ENCODE measurements at regions not wholly inside any gene's neighbourhood (a gene's known extent, or its start where the extent isn't known, plus 50 kb on each side); places are given as distances from the start of the nearest gene placed in this dataset.
A peak's percentile ranks its signal among the peaks of the same experiment; 100 is the strongest.

DNA sequence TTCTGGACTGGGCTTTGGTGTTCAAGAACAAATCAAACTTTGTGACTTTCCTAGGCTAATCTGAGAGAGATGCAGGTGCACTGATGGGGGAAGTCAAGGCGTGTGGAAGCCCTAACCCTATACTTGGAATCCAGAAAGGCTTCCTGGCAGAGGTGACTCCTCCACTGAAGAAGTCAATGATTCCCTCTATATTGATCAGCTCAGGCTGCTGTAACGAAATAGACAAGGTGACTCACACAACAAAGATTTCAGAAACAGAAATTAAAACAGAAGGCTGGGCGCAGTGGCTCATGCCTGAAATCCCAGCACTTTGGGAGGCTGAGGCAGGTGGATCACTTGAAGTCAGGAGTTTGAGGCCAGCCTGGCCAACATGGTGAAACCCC, 69.6 kb upstream of the GGTA1 start:
- no peak for DNase-seq

DNA sequence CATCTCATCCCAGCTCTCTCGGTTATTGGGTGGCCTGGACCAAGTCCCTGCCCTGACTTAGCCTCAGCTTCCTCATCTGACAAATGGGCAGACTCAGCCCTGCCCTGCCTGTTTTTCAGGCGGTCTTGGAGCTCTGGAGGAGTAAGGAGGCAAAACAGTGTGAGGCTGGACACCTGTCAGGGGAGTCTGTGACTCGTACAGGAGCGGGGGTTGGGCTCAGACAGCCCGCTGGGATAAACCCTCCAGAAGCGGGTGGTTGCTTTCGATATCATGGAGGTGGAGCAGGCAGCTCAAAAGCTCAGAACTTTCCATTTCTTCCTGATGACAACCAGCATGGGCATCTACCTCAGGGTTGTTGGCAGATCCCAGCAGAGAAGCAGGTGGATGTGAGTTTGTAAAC, 72.9 kb upstream of the GGTA1 start:
- DNase-seq = no peak

DNA sequence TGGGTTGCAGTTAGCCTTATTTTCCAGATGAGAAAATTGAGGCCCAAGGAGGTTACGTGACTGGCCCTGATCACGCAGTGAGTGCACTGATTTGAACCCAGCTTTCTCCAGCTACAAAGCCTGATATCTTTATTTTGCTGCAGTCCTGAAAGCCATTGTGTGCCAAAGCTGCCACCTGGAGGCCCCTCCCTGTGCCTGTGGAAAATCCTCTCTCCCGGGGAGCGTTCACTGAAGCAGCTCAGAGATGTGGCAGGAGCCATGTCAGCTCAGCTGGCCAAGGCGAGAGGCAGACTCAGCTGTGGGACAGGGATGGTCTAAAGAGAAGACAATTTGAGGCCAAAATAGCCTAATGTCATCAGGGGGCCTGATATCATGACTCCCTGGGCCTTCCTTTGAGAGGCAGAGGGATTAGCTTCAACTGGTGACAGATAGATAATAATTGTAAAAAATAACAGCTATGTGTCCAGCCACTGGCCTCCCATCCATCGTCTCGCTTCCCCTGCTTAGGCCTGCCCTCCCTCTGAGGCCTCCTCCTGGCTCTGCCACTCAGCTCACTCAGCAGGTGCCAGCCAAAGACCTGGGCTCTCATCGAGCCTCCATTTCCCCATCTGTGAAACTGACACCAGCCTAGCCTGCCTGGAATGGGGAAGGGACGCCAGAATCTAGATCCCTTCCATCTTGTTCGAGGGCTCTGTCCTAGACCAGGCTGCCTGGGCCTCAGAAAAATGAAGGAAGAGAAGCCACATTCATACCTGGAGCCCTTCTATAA, 74.3 kb upstream of the GGTA1 start:
- DNase-seq = no peak

DNA sequence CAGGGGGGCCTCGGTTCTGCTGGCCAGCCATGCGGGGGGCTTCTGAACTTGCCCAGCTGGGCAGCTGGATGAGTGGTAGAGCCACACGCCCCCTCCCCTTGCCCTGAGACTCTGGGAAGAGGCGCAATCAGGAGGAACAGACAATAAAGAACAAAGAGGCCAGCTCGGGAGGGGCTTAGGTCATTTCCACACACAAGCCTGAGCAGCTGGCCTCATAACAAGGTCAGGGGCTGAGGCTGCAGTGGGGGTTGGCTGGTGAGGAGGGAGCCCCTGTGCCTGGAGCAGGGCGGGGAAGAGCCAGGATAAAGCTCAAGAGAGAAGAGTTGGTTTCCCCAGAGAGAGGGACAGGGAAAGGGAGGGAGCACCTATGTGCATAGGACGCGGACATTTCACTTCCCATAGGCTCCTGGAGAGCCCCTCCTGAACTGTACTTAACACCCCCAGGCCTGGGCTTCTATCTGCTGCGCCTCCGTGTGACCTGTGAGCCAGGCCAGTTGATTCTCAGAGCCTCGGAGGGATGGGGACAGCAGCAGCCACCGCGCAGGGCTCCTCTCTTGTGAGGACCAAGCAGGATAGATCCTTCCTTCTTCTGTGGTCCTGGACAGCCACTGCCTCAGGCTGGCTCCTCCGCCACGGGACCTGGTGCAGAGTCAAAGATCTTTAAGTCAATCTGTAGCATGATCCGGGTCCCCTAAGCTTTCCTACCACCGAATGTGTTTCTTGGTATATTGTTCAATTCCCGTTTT, 75.3 kb upstream of the GGTA1 start:
- DNase-seq = no peak

DNA sequence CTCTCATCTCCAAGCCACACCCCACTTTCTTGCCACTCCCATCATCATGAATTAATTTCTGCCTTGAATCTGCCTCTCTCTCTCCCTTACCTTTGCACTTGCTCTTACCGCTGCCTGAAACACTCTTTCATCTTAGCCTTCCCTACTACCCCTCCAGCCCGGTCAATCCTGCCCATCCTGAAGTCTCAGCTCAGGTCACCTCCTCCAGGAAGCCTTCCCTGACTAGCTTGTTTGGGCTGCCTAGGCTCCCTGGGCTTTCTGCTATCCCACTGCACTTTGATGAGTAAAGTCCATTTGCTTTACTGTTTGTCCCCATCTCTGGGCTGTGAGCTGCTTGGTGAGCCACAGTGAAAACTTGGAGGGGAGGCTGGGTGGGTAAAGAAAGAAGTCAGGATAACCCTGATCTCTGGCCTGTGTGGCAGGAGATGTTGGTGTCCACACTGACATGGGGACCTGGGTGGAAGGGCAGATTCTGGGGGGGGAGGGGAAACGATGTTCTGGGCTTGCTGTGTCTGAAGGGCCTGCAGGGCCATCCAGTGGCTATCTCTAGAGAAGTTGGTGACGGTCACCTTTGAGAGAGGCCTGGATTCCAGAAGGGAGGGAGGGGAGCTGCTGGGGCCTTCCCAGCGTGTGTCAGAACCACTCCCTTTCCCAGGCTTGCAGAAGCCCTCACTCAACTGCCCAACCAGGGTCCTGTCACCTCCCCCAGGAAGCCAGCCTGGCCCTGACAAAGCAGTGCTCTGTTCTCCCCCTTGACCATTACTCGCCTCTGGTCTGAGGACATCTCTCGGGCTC, 75.0 kb upstream of the DAB2IP start:
- DNase-seq = no peak

DNA sequence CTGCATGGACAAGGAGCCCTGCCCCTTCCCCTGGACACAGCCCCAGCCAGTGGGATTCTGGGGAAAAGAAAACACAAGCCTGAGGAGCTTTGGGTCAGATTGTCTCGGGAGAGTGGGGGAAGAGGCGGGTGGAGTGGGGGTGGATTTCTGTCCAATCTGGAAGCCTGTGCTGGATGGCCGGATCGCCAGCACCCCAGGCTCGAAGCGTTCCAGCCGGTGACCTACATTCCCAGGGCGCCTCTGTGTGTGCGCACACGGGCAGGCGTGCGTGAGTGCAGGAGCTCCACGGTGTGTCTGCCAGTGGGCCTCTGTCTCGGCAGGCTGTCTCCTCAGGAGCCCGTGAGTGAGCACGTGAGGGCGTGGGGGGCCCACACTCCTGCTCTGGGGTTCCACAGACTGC, 74.3 kb upstream of the DAB2IP start:
- DNase-seq = no peak

DNA sequence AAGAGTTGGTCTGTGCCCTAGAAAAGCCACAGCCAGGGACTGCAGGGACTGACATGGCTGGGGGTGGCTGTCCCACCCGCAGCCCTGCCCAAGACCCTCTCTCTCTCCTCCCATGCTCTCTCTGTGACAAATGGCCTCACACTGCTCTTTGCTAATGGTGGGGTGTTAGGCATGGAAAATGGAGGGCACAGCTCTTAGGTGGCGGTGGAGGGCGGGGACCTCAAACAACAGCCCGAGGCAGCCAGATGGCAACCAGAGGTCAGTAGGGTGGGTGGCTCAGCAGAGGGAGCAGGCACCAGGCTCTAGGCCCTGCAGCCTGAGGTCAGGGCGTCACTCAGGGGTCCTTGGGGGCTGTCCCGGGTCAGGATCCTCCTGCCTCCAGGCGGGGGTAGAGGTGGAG, 73.9 kb upstream of the DAB2IP start:
- no peak for DNase-seq

DNA sequence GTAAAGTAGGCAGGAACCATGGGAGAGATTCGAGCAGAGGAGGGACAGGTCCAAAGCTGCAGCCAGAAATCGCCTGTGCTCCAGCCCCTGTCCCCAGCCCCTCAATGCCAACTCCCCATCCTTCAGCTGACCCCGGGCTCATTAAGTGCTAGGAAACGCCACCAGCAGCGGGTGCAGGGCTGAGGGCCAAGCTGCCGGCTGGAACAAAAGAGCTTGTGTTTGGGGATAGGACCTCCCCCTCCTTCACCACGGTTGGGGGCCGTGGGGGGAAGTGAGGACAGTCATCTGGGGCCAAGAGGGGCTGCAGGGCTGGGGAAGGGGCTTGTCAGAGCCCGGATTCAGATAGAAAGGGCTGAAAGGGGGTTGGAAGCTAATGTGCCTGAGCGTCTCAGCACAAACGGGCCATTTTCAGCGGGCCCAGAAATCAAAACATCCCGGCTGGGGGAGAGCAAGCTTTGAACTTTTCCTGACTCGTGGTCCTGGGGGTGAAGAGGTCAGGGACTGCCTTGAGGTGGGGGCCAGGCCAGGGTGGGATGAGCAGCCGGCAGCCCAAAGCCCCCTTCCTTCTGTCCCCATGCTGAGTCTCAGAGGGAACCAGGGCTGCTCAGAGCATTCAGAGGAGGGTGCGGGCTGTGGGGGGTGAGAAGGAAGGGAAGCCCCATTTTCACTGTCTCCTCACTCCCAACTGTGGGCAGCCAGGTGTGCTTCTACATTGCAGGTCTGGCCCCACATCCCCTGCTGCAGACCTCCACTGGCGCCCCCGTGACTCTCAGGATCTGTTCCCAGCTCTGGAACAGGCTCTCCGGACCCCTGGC, 69.4 kb upstream of the DAB2IP start:
- no peak for DNase-seq

DNA sequence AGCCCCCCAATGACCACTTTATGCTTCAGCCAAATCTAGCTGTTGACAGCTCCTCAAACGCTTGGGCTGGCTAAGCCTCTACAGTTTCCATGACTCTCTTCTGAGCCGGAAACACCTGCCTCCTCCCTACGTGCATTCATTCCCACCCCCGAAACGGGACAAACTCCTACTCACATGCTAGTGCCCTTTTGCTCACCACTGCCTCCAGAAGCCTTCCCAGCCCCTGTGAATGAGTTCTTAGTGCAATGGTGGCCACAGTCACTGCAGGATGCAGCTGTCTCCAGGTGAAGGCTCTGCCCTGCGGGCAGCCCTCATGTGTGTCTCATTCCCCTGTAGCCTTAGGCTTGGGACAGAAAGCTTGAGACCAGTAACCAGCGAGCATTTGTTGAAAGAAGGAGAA, 68.8 kb upstream of the DAB2IP start:
- peak; percentile 17 for DNase-seq

DNA sequence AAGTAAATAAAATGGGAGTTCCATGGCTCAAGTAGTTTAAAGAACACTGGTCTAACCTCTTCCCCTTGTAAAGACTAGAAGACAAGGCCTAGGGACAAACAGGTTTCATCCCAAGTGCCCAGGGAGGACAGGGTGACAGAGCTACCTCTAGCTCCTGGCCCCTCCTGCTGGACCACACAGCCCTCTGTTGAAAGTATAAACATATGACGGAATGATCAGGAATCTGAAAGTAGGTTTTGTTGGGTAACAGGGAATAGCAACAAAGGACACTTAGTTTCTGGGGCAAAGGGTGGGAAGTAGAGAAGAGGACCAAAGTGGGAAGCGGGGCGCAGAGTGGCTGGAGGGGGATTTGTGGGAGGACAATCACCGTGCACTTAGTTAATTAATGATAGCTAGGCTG, 67.0 kb upstream of the DAB2IP start:
- no peak for DNase-seq

DNA sequence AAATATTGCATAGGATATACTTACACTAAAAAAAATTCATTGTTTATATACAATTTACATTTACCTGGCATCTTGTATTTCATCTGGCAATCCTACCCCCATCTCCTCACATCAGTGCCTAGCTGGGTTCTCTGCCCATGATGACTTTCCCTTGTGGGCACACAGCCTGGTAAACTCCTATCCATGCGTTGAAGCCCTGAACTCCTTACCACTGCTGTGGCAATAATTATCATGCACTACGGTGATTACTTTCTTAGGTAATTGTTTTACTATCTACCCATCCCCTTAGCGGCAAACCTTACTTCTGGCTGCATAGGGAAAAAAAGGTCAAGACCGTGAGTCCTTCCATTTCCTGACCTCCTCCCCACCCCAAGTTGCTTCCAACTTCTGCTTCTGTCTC, 63.6 kb upstream of the DAB2IP start:
- DNase-seq = no peak

DNA sequence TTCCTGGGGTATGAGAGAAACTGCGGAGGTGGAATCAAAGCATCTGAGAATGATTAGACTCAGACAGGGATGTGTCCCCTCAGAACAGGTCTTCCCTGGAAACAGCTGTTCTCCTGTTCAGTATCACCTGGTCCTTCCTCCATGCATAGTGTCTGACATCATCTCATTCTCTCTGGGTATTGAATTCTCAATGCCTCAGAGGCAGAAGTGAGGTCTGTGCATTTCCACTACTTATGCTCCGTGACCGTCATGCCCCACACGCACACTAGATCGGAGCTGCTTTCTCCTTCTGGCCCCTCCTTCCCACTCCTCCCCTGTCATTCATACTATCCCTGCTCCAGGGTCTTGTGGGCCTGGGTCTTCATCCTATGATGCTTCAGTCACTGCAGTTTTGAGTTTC, 61.4 kb upstream of the DAB2IP start:
- DNase-seq = peak; percentile 43

DNA sequence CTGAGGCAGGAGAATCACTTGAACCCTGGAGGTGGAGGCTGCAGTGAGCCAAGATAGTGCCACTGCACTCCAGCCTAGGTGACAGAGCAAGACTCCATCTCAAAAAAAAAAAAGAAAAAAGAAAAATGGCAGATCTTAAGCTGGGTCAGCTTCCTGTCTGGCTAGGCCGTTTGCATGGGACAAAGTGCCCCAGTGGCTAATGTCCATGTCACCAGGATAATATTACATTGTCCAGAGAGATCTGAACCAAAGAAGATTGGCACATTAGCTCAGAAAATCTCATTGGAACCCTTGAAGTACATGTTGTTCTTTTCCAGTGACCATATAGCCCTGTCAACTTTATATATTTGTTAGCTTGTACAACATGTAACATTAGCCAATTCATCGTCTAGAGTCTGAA, 59.2 kb upstream of the DAB2IP start:
- no peak for DNase-seq

DNA sequence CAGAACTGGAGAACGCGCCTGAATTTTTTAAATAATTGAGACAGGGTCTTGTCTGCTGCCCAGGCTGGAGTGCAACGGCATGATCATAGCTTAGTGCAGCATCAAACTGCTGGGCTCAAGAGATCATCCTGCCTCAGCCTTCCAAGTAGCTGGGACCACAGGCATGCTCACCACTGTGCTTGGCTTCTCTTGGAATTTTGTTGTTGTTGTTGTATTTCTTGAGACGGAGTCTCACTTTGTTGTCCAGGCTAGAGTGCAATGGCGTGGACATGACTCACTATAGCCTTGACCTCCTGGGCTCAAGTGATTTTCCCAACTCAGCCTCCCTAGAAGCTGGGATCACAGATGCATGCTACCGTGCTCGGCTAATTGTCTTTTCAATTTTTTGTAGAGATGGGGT, 58.4 kb upstream of the DAB2IP start:
- no peak for DNase-seq

DNA sequence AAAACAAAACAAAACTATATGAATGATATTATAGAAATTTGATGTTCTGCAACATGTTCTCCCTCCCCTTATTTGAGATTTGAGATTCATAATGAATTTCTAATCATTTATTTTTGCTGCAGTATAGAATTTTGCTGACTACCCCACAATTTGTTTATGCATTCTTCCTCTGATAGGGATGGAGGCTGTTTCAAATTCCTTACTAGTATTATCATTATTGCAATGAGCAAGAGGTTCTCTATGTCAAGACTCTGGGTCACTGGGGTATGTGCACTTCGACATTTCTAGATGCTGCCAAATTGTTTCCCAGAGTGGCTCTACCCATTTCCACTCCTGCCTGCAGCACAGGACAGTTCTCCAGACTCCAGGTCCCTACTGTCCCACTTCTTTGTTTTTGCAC, 54.9 kb upstream of the DAB2IP start:
- no peak for DNase-seq

DNA sequence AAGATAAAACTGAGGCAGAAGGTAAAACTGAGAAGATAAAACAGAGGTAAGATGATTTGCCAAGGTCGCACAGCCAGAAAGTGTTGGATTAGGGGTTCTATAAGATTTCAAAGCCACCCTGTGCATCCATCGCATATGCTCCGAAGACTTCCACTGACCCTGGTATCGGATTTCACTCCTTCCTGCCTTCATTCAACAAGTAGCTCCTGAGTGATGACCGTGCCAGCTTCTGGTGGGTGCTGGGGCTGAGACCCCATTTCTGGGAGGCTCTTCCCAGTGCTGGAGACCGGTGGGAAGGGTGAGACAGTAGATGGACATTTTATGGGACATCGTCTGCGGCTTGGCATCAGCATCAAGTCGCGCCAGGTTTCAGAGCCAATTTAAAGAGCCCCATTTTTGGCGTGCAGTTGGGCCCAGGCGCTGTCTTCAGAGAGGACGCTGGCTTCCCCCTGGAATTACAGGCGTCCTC, 53.7 kb upstream of the DAB2IP start:
- no peak for DNase-seq

DNA sequence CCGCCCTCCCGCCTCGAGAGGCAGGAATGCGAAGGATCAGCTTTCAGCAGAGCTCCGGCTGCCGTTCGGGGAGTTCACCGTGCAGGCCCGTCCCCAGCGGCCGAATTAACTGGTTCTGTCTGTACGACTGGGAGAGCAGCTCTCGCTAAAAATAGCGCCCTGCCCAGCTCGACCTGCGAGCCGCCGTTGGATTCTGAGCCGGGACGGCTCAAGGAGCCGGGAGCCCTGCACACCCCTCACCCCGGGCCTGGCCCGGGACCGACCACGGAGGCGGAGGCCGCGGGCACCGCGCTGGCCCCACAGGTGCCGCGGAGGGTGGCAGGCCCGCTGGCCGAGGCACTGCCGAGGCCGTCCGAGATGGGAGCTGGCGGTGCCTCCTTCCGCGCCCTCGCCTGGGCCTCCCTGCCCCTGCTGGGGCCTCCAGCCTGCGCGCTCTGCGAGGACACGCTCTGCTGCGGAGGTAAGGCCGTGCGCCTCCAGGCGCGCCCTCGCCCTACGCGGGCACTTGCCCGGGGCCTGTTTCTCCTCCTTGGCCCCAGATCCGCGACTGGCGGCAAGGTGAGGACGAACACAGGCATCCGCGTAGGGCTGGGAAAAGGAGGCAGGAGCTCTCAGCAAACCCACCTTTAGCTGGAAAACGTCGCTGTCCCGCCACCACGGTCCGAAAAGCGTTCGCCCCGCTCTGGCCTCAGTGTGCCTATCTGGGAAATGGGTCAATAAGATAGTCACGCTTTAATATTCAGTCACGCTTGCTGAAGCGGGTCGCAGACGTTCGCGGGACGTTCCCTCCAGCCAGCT, 53.1 kb upstream of the DAB2IP start:
- DNase-seq = peak; percentile 36

DNA sequence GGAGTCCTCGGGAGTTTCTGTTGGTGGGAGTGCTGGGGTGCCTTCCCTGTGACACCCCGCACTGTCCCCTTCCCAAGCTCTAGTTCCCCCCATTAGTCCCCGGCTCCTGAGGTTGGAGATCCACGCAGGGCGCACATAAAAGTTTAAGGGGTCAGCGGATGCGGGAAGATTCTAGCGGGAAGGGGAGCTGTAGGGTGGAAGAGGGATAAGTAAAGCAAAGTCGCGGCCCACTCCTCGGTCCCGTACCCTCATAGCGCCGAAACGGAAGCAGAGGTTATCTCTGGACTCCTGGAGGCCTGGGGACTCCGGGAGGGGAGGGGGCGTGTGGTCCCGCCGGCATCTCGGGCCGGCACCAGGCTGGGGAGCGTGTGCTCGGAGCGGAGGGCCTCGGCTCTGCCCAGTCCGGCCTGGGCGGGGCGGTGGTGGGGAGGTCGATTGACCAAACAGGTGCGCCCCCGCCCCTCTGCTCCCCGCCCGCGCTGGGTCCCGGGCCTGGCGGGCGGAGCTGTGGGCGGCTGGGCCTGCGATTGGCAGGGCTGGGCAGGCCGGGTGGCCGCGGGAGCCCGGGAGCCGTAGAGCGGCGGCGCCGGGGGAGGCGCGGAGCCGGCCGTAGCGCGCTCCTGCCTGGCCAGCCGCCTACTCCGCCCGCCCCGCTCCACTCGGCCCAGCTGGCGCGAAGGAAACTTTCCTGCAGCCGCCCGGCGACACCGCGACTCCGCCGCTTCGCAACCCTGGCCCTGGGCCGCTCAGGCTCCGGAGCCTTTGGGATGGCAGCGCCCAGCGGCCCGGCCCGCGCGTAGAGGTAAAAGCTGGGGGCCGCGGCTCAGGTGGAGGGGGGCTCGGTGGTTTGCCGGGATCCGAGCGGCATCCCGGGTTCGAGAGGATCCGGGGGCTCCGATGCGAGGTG, 52.2 kb upstream of the DAB2IP start:
- peak; percentile 81 for DNase-seq

DNA sequence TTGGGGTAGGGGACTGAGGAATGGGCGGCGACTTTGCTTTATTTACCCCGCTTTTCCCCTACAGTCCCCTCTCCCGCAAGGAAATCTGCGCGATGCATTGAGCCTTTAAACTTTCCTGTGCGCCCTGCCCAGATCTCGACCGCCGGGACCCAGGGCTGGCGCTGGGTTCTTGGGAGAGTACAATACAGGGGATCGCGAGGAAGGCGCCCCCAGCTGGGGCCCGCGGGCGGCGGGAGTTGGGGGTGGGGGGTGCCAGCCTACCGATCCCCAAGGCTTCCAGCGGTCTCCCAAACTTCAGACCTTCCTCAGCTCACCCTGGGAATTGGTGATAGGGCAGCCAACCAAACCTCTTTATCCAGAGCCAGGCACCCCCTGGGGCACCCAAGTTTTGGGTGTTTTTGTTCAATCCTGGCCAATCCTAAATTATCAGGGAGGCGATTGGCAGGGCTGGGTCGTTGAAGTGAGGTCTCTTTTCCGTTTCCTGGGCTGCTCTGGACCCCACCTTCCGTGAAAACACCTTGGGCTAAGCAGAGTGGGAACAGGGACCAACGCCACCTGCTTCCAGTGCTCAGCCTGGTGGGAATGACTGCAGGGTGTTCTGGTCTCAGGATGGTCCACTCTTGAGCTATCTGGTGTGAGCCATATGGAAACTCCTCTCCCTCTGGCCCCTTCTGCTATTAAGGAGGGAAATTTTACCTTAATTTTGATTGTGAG, 51.4 kb upstream of the DAB2IP start:
- DNase-seq = peak; percentile 43

DNA sequence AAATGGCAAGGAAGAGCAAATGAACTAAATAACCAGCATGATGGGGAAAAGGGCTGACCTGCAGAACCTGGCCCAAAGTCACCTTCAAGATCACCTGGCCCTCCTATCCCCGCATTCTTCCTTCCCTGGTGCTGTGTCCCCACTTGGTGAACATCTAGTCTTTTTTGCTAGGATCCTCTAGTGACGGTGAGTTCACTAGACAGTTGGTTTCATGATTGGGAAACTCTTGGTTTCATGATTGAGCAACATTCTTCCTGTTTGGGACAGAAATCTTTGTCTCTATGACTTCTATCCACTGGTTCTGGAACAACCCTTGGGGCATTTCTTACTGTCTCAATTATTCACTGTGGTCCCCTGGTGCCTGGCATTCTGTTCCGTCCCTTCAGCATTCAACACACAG, 50.2 kb upstream of the DAB2IP start:
- DNase-seq = no peak
